Ascending aorta (tissue), 2 donors: ENCODE measurements at regions not wholly inside any gene's neighbourhood (a gene's known extent, or its start where the extent isn't known, plus 50 kb on each side); places are given as distances from the start of the nearest gene placed in this dataset.

Experiments used
- DNase-seq, 2 donors: peaks; one replicate each; pipeline ENCODE4 v3.0.0-alpha.2; 2019; ENCODE audit warnings: low spot score in 2 of 2
- H3K27ac ChIP-seq, 2 donors: fragments of 200-600 bp; sonication (generic); one replicate each; pipeline ENCODE4 v1.5.1; 2016 to 2017; ENCODE audit warnings: mild to moderate bottlenecking in 1 of 2
- H3K27me3 ChIP-seq: fragments of 200-600 bp; sonication (generic); one replicate; pipeline ENCODE4 v1.5.1; 2017
- H3K36me3 ChIP-seq, 2 donors: fragments of 200-600 bp; sonication (generic); one replicate each; pipeline ENCODE4 v1.5.1; 2016
- H3K4me1 ChIP-seq, 2 donors: fragments of 200-600 bp; sonication (generic); one replicate each; pipeline ENCODE4 v1.5.1; 2016 to 2017; ENCODE audit warnings: mild to moderate bottlenecking in 1 of 2
- H3K4me3 ChIP-seq, 2 donors: fragments of 200-600 bp; sonication (generic); one replicate each; pipeline ENCODE4 v1.5.1; 2016 to 2017; ENCODE audit warnings: mild to moderate bottlenecking in 1 of 2
- H3K9me3 ChIP-seq, 2 donors: fragments of 200-600 bp; sonication (generic); one replicate each; pipeline ENCODE4 v1.5.1; 2016
- intact Hi-C: fragments of 100-400 bp; cut with DNase I; formaldehyde crosslinking; loops from one replicate; pipeline ENCODE4 v1.15.1; 2023
- TF ChIP-seq, protein P1 (sequence below), 3 experiments: fragments of 200-600 bp in 2 of 3; fragments of 450-650 bp in 1 of 3; sonication (generic) in 2 of 3; IDR thresholded peaks; one replicate each; pipeline ENCODE4 v1.5.1; 2016 to 2019; ENCODE audit warnings: antibody characterized with exemption in 3 of 3, mild to moderate bottlenecking in 1 of 3, moderate library complexity in 1 of 3

DNA sequence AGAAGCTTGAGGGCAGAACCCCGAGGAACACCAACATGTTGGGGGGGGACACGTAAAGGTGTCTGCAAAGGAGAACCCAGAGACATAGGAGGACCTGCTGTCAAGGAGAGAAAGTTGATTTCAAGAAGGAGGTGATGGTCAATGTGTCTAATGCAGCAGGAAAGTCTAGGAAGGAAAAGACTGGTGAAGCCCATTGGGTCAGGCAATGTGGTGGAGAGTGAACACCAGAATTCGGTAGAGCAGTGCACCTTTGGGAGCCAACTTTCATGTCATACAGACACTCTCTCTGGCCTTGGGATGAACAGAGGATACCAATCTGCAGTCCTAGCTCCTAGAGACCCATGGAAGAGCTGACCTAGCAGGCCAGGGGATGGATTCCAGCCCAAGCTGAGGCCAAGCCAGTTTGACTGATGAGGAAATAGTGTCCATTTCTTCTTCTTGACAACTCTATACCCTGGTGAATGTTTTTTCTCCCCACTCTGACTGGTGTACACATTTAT is 101.9 kb downstream of the MYCN start:
- TF ChIP-seq, protein P1, sequence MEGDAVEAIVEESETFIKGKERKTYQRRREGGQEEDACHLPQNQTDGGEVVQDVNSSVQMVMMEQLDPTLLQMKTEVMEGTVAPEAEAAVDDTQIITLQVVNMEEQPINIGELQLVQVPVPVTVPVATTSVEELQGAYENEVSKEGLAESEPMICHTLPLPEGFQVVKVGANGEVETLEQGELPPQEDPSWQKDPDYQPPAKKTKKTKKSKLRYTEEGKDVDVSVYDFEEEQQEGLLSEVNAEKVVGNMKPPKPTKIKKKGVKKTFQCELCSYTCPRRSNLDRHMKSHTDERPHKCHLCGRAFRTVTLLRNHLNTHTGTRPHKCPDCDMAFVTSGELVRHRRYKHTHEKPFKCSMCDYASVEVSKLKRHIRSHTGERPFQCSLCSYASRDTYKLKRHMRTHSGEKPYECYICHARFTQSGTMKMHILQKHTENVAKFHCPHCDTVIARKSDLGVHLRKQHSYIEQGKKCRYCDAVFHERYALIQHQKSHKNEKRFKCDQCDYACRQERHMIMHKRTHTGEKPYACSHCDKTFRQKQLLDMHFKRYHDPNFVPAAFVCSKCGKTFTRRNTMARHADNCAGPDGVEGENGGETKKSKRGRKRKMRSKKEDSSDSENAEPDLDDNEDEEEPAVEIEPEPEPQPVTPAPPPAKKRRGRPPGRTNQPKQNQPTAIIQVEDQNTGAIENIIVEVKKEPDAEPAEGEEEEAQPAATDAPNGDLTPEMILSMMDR (IDR thresholded peaks at IDR 0.05): no peak
- H3K27me3 ChIP-seq: no peaks in the 10 kb centered on the region
- no peaks in the 10 kb centered on the region for H3K36me3 ChIP-seq
- intact Hi-C loops: no loop called here
- H3K4me1 ChIP-seq: no peaks in the 10 kb centered on the region
- no peaks in the 10 kb centered on the region for H3K9me3 ChIP-seq
- no peak overlapping the region for H3K27ac ChIP-seq
- no peak for DNase-seq
- H3K4me3 ChIP-seq: no peak overlapping the region

DNA sequence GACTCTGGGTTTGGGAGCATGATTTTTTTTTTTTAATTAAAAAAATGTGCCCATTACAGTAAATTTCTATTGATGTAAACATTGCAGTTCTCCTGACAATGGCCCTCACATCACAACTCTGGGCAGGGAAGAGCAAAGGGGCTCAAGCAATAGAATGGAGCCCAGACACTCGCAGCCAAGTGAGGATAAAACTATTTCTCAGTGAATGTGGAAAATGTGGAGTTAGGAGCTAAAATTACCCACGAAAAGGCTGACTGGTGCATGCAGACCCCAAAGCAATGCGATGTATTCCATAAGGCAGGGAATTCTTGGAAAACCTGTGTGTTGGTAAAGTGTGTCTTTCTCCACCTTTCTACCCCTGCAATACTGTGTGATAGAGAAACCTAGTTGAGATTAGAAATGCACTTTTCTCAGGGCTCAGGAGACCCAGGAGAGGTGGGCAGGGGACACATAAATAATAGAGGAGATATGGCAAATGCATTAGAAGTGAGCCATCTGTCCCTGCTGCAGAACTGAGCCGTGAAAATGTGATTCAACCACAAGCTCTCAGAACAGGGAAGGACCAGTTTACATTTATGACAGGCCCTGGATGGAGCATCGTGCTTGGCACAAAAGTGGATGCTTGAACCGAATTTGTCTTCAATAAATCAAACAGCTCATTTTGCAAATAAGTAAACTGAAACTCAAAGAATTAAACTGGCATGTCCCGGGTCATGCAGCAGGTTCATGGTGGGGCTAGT is 100.1 kb downstream of the MYCN start:
- intact Hi-C loops: no loop called here
- Histone ChIP-seq H3K36me3 (no peaks in the 10 kb centered on the region), H3K4me3 (no peak overlapping the region), H3K27me3 (no peaks in the 10 kb centered on the region), H3K27ac (no peak overlapping the region), H3K4me1 (no peaks in the 10 kb centered on the region), H3K9me3 (no peaks in the 10 kb centered on the region)
- no peak for DNase-seq
- TF ChIP-seq, protein P1 (IDR thresholded peaks at IDR 0.05): no peak

DNA sequence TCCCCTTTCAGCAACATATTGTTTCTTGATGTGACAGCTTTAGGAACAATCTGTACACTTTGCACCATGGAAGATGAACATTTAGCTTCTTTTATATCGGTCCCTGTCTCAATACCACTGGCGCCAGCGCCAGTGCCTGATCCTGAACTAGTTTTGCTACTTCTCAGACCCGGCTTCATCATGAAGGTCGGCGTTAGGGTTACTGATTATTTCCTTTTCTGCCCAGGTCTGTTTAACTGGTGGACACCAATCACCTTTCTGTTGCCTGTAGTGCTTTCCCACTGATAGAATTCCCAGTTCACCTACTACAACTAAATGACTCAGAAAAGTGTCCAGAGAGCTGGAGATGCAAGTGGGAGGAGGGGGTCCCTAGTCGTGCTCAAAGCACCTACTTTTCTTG is 99.5 kb downstream of the MYCN start:
- Histone ChIP-seq H3K36me3 (no peaks in the 10 kb centered on the region), H3K27me3 (no peaks in the 10 kb centered on the region), H3K4me1 (no peaks in the 10 kb centered on the region), H3K9me3 (no peaks in the 10 kb centered on the region), H3K27ac (no peak overlapping the region), H3K4me3 (no peak overlapping the region)
- TF ChIP-seq, protein P1 (IDR thresholded peaks at IDR 0.05): no peak
- intact Hi-C loops: no loop called here
- no peak for DNase-seq

DNA sequence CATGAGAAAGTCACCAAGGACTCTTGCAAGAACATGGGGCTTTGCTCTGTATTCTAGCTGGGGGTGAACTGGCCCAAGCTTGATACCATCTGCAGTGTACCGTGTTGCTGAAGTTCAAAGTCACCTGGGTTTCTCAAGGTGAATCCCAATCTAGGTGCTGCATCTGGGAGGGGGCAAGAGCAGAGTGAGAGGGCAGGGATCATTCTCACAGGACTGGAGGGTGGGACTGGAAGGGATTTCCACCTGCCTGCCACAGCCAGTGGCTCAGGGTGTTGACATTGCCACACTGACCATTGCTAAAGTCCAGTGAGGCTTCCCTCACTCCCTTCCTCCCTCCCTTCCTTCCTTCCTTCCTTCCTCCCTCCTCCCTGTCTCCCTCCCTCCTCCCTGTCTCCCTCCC is 98.7 kb downstream of the MYCN start:
- Histone ChIP-seq H3K4me3 (no peak overlapping the region), H3K27ac (no peak overlapping the region), H3K4me1 (no peaks in the 10 kb centered on the region), H3K9me3 (no peaks in the 10 kb centered on the region), H3K27me3 (no peaks in the 10 kb centered on the region), H3K36me3 (no peaks in the 10 kb centered on the region)
- DNase-seq: no peak
- intact Hi-C loops: no loop called here
- TF ChIP-seq, protein P1 (IDR thresholded peaks at IDR 0.05): no peak

DNA sequence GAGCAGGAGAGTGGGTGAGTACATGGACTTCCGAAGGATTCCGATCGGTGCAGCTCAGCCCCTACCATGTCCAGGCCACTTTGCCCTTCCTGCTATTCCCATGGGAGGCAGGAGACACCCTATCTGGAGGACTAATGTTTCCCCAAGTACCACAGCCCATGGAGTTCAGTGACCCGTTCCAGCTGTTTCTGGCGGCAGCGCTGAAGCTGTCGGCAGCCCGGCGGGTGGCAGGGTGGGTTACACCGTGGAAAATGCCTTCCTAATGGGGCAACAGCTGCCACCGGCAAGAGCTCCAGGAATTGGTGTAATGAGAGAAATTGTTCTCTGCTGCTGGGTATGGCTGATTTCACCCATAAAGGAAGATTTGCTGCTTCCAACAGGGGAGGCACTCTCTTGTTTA is 98.3 kb downstream of the MYCN start:
- no peak overlapping the region for H3K27ac ChIP-seq
- intact Hi-C loops: no loop called here
- no peak for DNase-seq
- no peaks in the 10 kb centered on the region for H3K4me1 ChIP-seq
- TF ChIP-seq, protein P1 (IDR thresholded peaks at IDR 0.05): no peak
- no peaks in the 10 kb centered on the region for H3K27me3 ChIP-seq
- no peak overlapping the region for H3K4me3 ChIP-seq
- no peaks in the 10 kb centered on the region for H3K9me3 ChIP-seq
- H3K36me3 ChIP-seq: no peaks in the 10 kb centered on the region
